ENCODE measurements at regions not wholly inside any gene's neighbourhood (a gene's known extent, or its start where the extent isn't known, plus 50 kb on each side); places are given as distances from the start of the nearest gene placed in this dataset.

DNA sequence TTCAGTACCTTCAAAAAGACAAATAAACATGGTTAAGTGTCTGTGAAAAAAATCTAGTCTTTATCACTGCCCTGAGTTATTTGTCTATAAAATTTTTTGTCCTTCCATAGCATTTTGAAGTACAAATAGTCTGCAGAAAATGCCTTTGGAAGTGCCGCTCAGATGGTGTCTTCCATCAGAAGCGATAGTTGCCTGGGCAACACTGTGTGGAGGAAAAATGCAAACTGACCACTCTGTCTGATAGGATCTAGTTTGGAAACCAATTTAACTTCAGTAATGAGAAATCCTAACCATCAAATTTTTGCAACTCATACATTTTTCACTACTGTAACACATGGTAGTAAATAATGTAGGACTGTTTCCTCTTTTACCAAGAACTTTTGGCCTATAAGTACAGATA, 449.9 kb downstream of the PRELID2 start:
- CTCF ChIA-PET: no interaction called here
- POLR2A ChIA-PET (ENCODE audit: low non-redundant PET): no interaction called here

DNA sequence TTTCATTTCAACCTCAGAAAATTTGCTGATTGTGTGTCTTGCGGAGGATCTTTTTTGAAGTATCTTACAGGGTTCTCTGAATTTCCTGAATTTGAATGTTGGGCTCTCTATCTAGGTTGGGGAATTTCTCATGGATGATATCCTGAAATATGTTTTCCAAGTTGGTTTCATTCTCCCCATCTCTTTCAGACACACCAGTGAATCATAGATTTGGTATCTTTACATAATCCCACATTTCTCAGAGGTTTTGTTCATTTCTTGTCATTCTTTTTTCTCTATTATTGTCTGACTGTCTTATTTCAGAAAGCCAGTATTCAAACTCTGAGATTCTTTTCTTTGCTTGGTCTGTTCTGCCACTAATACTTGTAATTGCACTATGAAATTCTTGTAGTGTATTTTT, 456.9 kb downstream of the PRELID2 start:
- ChIA-PET POLR2A (ENCODE audit: low non-redundant PET) (no interaction called here), CTCF (no interaction called here)
- DNase-seq (ENCODE audit: low spot score): no peak
- no peak overlapping the region for H3K27ac ChIP-seq
- TF ChIP-seq, protein P1, sequence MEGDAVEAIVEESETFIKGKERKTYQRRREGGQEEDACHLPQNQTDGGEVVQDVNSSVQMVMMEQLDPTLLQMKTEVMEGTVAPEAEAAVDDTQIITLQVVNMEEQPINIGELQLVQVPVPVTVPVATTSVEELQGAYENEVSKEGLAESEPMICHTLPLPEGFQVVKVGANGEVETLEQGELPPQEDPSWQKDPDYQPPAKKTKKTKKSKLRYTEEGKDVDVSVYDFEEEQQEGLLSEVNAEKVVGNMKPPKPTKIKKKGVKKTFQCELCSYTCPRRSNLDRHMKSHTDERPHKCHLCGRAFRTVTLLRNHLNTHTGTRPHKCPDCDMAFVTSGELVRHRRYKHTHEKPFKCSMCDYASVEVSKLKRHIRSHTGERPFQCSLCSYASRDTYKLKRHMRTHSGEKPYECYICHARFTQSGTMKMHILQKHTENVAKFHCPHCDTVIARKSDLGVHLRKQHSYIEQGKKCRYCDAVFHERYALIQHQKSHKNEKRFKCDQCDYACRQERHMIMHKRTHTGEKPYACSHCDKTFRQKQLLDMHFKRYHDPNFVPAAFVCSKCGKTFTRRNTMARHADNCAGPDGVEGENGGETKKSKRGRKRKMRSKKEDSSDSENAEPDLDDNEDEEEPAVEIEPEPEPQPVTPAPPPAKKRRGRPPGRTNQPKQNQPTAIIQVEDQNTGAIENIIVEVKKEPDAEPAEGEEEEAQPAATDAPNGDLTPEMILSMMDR (conservative IDR thresholded peaks at IDR 0.05; ENCODE audit: low read depth): no peak

More for the DNA sequence above, 449.9 kb downstream of the PRELID2 start:
- no peak for DNase-seq (ENCODE audit: low spot score)
- no peak overlapping the region for H3K27ac ChIP-seq
- TF ChIP-seq, protein P1 (conservative IDR thresholded peaks at IDR 0.05; ENCODE audit: low read depth): no peak

DNA sequence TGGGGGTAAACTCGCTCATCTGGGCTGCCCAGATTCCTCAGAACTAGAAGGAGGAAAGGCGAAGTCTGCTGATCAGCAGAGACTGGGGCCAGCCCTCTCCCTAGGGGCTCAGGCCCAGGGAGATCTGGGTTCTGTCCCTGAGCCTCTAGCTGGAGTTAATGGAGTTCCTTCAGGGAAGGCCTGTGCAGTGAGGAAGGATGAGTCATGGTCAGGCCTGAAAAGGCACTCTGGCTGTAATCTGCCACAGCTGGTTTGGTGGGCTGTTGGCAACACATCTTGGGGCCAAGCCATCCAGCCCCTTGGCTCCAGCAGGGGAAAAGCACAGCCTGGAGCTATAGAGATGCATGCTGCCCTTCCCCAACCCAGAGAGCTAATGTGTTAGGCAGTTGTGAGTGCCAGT, 459.6 kb downstream of the PRELID2 start:
- no peak for DNase-seq (ENCODE audit: low spot score)
- CTCF ChIA-PET: no interaction called here
- TF ChIP-seq, protein P1 (conservative IDR thresholded peaks at IDR 0.05; ENCODE audit: low read depth): no peak
- POLR2A ChIA-PET (ENCODE audit: low non-redundant PET): no interaction called here
- H3K27ac ChIP-seq: no peak overlapping the region

GRCh38 chr5:145365464-145365863, 469.7 kb downstream of the PRELID2 start:
- no peak overlapping the region for H3K27ac ChIP-seq
- TF ChIP-seq, protein P1 (conservative IDR thresholded peaks at IDR 0.05; ENCODE audit: low read depth): no peak
- POLR2A ChIA-PET (ENCODE audit: low non-redundant PET): no interaction called here
- CTCF ChIA-PET: no interaction called here
- no peak for DNase-seq (ENCODE audit: low spot score)

DNA sequence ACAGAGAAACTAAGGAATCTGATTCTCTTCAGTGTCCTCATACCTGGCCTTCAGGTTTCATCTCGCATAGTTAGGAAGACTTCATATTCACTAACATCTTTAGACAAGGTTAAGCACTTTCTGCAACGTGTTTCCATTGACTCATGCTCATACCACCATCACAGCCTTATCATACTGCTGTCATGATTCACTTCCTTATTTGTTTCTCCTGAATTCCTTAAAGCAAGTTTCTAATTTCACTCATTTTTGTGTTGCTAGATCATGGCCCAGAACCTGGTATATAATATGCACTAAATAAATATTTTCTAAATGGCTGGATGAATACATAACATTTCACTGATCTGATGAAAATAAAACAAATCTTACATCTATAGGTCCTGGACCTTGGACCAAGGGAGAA, 472.9 kb downstream of the PRELID2 start:
- DNase-seq (ENCODE audit: low spot score): peak; percentile 56
- TF ChIP-seq, protein P1 (conservative IDR thresholded peaks at IDR 0.05; ENCODE audit: low read depth): no peak
- ChIA-PET CTCF (interaction anchor here (0.5 kb wide), 1 partner anchor 234 kb away, joined by 3 read pairs; no protein-coding TSS in a partner anchor), POLR2A (ENCODE audit: low non-redundant PET) (no interaction called here)
- no peak overlapping the region for H3K27ac ChIP-seq

DNA sequence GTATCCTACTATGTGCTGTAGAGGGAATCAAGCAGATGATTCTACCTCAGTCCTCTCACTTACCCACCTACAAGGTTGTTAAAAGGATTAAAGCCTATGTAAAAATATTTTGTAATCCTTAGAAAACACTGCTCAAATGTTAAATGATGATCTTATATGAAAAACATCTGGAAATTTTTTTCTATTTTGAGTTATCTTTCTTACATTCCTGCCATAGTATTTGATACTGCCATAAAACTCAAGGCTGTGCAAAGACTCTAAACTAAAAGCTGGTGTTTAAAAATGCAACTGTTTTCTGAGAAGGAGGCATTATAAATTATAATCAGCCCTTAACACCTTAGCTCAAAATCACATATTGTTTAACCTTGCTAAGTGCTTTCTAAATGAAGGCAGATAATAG, 474.2 kb downstream of the PRELID2 start:
- TF ChIP-seq, protein P1 (conservative IDR thresholded peaks at IDR 0.05; ENCODE audit: low read depth): no peak
- CTCF ChIA-PET: interaction anchor here (0.6 kb wide), 2 partner anchors 12 to 485 kb away, joined by 3 to 4 read pairs; no protein-coding TSS in a partner anchor
- DNase-seq (ENCODE audit: low spot score): no peak
- no peak overlapping the region for H3K27ac ChIP-seq
- POLR2A ChIA-PET (ENCODE audit: low non-redundant PET): no interaction called here

GRCh38 chr5:145350513-145350912, 484.6 kb downstream of the PRELID2 start:
- ChIA-PET CTCF (no interaction called here), POLR2A (ENCODE audit: low non-redundant PET) (no interaction called here)
- TF ChIP-seq, protein P1 (conservative IDR thresholded peaks at IDR 0.05; ENCODE audit: low read depth): no peak
- no peak overlapping the region for H3K27ac ChIP-seq
- peak; percentile 34 for DNase-seq (ENCODE audit: low spot score)

Measured in RWPE1 (cell line).